ENCODE measurements at regions not wholly inside any gene's neighbourhood (a gene's known extent, or its start where the extent isn't known, plus 50 kb on each side); places are given as distances from the start of the nearest gene placed in this dataset.

- WGBS (ENCODE audit: extremely low coverage, insufficient read length, low lambda C conversion rate): no CpG with 5 or more reads among the region's 2 CpGs
- Mint-ChIP-seq H3K27me3 (ENCODE audit: low read depth) (no peaks in the 10 kb centered on the region), H3K9me3 (no peaks in the 10 kb centered on the region)
These were observed 62.7 kb upstream of the PTPN13 start for GRCh38 chr4:86531440-86531839.

More at GRCh38 chr4:86531440-86531839, 62.7 kb upstream of the PTPN13 start:
- H3K9ac ChIP-seq (ENCODE audit: extremely low read depth, insufficient read length, low read length): no peak overlapping the region
- TF ChIP-seq CTCF (conservative IDR thresholded peaks at IDR 0.05): no peak; the same call in 2 of the 3 replicates
- no peak overlapping the region for H2BK15ac ChIP-seq (ENCODE audit: low read depth, low read length)
- no peak overlapping the region for H2BK120ac ChIP-seq (ENCODE audit: low read depth, low read length, poor library complexity, severe bottlenecking)
- Mint-ChIP-seq H3K27ac (no peak overlapping the region; a peak in 1 of 7 replicates), H3K36me3 (ENCODE audit: insufficient read depth in 1 of 3, low read depth in 3 of 3) (no peaks in the 10 kb centered on the region), H3K4me3 (no peak overlapping the region), H3K4me1 (peaks cover 0 to 3% of the 10 kb centered on the region in 2 experiments; a peak in 1 of 4 replicates)
- H4K5ac ChIP-seq (ENCODE audit: insufficient read length, low read depth, low read length): no peak overlapping the region
- H4K91ac ChIP-seq (ENCODE audit: insufficient read length, low read depth, low read length): no peak overlapping the region
- no peaks in the 10 kb centered on the region for H3K27me3 ChIP-seq (ENCODE audit: insufficient read depth, low read length)
- H3K56ac ChIP-seq (ENCODE audit: insufficient read length, low read depth, low read length): no peak overlapping the region
- no peaks in the 10 kb centered on the region for H3K79me1 ChIP-seq (ENCODE audit: insufficient read depth, low read depth, low read length, poor library complexity, severe bottlenecking)
- H3K9me3 ChIP-seq (ENCODE audit: control insufficient read depth, low read depth, low read length): no peaks in the 10 kb centered on the region
- H3K4ac ChIP-seq (ENCODE audit: low read depth, low read length): no peak overlapping the region
- no peak for DNase-seq
- H2BK5ac ChIP-seq (ENCODE audit: insufficient read length, low read length): no peak overlapping the region
- H2AFZ ChIP-seq (ENCODE audit: low read length): no peak overlapping the region
- H3K18ac ChIP-seq (ENCODE audit: insufficient read length, low read depth, low read length): no peak overlapping the region
- H3K4me1 ChIP-seq (ENCODE audit: insufficient read depth, low read length): no peaks in the 10 kb centered on the region
- no peaks in the 10 kb centered on the region for H3K23me2 ChIP-seq (ENCODE audit: insufficient read length, low read depth, low read length, poor library complexity, severe bottlenecking)
- H2BK20ac ChIP-seq (ENCODE audit: low read depth, low read length, poor library complexity, severe bottlenecking): no peak overlapping the region
- H3K23ac ChIP-seq (ENCODE audit: insufficient read length, low read depth, low read length): no peak overlapping the region
- no peak overlapping the region for H2BK12ac ChIP-seq (ENCODE audit: insufficient read length, low read depth, low read length)
- H3K4me2 ChIP-seq (ENCODE audit: insufficient read depth, insufficient read length, low read length): no peak overlapping the region
- no peak overlapping the region for H3K27ac ChIP-seq (ENCODE audit: insufficient read length, low read depth, low read length)
- H3K79me2 ChIP-seq (ENCODE audit: insufficient read depth, low read length): no peaks in the 10 kb centered on the region
- H4K8ac ChIP-seq (replicated peaks; ENCODE audit: insufficient read length, low read depth, low read length): no peak overlapping the region
- no peaks in the 10 kb centered on the region for H4K20me1 ChIP-seq (ENCODE audit: control insufficient read depth, insufficient read depth, insufficient read length)
- H3K14ac ChIP-seq (ENCODE audit: insufficient read depth, low read length): no peak overlapping the region
- no peak overlapping the region for H3T11ph ChIP-seq (ENCODE audit: low read length)
- no peak overlapping the region for H2AK5ac ChIP-seq (ENCODE audit: insufficient read length, low read length)

Measured in H9 (cell line).